HG03469 (cell line): ENCODE measurements at regions not wholly inside any gene's neighbourhood (a gene's known extent, or its start where the extent isn't known, plus 50 kb on each side); places are given as distances from the start of the nearest gene placed in this dataset.
"Not testable (repeated sequence)": the region's sequence is repeated elsewhere in the genome, so short reads cannot be mapped to it uniquely, and the experiment has no call there.

Experiments used
- ATAC-seq: cut with Tn5 transposase; IDR thresholded peaks from one replicate; pipeline ENCODE4 v1.9.1; 2021; ENCODE audit warnings: mild to moderate bottlenecking, moderate library complexity, moderate number of reproducible peaks; ENCODE audit not compliant: unreplicated experiment

GRCh38 chr5:130514984-130515690, 610.9 kb downstream of the CHSY3 start:
- no peak for ATAC-seq

GRCh38 chr5:130502702-130503101, 598.4 kb downstream of the CHSY3 start:
- ATAC-seq, result no peak

- ATAC-seq, result no peak
Observed at GRCh38 chr5:130501151-130501865, 597.0 kb downstream of the CHSY3 start.

GRCh38 chr5:130500495-130500894, 596.2 kb downstream of the CHSY3 start:
- not testable (repeated sequence) for ATAC-seq

GRCh38 chr5:130496215-130496614, 592.0 kb downstream of the CHSY3 start:
- ATAC-seq, result no peak

GRCh38 chr5:130488252-130488651, 584.0 kb downstream of the CHSY3 start:
- no peak for ATAC-seq

- ATAC-seq, result no peak
Observed at GRCh38 chr5:130479045-130479804, 575.0 kb downstream of the CHSY3 start.

GRCh38 chr5:130476325-130476724, 572.1 kb downstream of the CHSY3 start:
- ATAC-seq, result no peak

GRCh38 chr5:130462516-130462915, 558.3 kb downstream of the CHSY3 start:
- no peak for ATAC-seq

- no peak for ATAC-seq
Observed at GRCh38 chr5:130455175-130455574, 550.9 kb downstream of the CHSY3 start.

- no peak for ATAC-seq
Observed at GRCh38 chr5:130452744-130453143, 548.5 kb downstream of the CHSY3 start.

GRCh38 chr5:130436430-130436829, 532.2 kb downstream of the CHSY3 start:
- ATAC-seq, result no peak

- no peak for ATAC-seq
Observed at GRCh38 chr5:130427222-130427955, 523.1 kb downstream of the CHSY3 start.

- no peak for ATAC-seq
Observed at GRCh38 chr5:130425424-130425823, 521.2 kb downstream of the CHSY3 start.

- no peak for ATAC-seq
Observed at GRCh38 chr5:130424341-130424740, 520.1 kb downstream of the CHSY3 start.

- ATAC-seq, result no peak
Observed at GRCh38 chr5:130402906-130403305, 498.6 kb downstream of the CHSY3 start.

- no peak for ATAC-seq
Observed at GRCh38 chr5:130400091-130400490, 495.8 kb downstream of the CHSY3 start.

- ATAC-seq, result no peak
Observed at GRCh38 chr5:130398825-130399224, 494.6 kb downstream of the CHSY3 start.

- not testable (repeated sequence) for ATAC-seq
Observed at GRCh38 chr5:130397727-130398126, 493.5 kb downstream of the CHSY3 start.

- ATAC-seq, result no peak
Observed at GRCh38 chr5:130397132-130397531, 492.9 kb downstream of the CHSY3 start.

GRCh38 chr5:130391727-130392264, 487.5 kb downstream of the CHSY3 start:
- not testable (repeated sequence) for ATAC-seq
